ENCODE measurements at regions not wholly inside any gene's neighbourhood (a gene's known extent, or its start where the extent isn't known, plus 50 kb on each side); places are given as distances from the start of the nearest gene placed in this dataset.
A peak's percentile ranks its signal among the peaks of the same experiment; 100 is the strongest.
"Not testable (repeated sequence)": the region's sequence is repeated elsewhere in the genome, so short reads cannot be mapped to it uniquely, and the experiment has no call there.

DNA sequence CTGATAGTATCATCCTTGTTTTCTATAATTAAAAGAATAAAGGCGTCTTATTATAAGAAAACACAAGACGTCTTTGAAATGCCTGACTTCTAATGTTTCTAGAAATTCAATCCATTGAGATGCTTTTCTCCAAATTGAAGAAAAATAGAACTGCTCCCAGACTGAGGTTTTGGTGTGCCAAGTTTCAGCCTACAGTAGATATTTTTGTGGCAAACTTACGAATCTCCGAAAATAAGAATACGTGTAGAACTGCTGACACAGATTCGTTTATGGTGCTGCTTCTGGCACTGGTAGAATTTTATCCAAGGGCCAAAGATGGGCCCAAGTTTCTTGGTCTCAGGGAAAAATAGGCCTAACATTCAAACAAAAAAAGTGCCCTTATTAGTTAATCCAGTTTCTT is 554.5 kb upstream of the NR5A2 start:
- no peak for DNase-seq

DNA sequence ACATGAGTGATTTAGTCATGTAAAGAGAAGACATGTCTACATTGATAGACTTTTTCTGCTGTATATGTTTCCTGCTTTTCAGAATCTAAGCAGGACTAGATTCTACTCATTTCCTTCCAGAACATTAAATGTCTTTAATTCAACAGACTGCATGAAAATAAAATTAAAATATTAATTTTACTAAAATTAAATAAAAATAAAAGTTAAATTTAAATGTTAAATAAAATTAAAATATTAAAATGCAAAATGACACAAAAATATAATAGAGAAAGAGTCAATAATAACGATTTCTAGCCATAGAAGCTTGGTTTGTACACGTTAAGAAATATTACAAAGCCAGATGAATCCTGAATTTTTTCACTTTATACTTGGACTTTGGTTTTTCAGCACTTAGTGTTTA is 552.8 kb upstream of the NR5A2 start:
- DNase-seq, result no peak

DNA sequence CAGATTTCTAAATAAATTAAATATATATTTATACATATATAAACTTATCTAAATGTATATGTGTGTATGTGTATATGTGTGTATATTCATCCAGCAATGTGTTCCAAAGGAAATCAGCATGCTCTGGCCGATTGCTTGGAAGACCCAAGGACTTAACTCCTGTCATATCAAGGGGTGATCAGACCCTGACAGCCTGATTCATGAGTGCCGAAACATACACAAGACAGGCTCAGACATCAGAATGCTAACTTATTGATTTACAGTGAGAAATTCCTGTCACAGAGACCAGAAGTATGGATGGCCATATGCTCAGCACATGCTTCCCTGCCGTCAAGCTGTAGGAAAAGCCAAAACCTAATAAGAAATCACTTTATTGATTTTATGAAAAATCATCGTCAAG is 545.1 kb upstream of the NR5A2 start:
- no peak for DNase-seq

DNA sequence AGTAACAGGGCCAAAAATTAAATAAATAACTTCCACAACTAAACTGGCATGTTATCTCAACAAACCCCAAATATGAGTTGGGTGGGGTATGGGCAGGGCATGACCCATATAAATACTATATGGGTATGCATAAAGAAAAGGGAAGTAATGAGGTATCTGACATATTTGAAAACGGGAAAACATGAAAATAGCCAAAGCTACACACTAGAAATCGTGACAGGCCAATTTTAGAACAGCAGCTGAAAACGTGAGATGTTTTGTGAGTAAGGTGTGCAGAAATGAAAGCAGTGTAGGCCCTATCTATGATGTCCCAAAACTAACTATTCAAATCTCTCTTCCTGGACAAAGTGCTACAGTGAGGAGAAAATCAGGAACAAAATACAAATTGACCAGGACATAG is 537.9 kb upstream of the NR5A2 start:
- no peak for DNase-seq

DNA sequence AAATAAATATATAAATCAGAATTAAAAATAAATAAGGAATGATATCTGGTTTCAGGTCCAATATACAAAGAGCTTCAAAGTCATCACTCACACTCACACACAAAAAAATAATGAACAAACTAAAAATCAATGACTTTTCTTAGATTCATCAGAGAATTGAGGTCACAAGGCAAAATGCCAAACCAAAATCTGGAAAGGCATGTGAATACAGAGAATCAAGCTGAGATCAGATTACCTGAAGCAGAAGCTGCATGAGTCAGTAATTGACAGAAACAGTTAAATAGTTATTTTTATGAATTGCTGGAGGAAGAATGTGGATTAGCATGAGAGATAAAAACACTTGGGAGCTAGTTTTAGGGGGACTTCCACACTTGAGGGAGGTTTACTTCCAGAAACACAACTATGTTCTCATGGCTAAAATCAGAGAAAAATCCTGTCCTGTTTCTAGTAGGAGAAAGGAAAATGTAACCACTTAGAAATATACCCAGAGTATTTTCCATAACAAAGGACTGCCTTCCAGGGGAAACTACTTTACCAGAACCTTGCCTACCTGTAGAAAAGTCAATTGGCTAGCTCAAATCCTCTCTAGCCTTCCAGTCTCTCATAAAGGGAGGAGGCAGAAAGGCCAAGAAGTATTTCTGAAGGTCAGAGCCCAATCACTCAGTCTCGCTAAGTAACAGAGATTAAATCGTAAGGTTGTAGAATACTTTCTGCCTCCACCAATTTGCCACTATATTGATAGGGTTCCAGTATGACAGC is 536.6 kb upstream of the NR5A2 start:
- no peak for DNase-seq

DNA sequence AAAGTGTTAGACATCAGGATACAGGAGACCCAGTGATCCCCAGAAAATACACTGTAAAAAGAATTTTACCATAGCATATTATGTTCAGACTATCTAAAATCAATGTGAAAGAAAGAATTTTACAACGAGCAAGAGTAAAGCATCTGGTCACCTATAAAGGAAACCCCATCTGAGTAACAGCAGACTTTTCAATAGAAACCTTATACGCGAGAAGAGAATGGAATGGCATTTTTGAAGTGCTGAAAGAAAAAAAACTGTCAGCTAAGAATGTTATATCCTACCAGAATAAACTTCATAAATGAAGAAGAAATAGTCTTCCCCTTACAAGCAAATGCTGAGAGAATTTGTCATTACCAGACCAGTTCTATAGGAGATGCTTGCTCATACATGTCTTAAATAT is 532.1 kb upstream of the NR5A2 start:
- DNase-seq, result no peak

DNA sequence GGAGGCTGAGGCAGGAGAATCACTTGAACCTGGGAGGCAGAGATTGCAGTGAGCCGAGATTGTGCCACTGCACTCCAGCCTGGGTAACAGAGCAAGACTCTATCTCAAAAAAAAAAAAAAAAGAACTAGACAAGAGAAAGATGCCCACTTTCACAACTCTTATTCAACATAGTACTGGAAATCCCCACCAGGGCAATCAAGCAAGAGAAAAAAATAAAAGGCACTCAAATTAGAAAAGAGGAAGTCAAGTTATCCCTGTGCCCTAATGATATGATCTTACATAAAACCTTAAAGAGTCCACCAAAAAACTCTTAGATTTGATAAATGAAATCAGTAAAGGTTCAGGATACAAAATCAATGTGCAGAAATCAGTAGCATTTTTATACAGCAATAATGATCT is 528.7 kb upstream of the NR5A2 start:
- not testable (repeated sequence) for DNase-seq

DNA sequence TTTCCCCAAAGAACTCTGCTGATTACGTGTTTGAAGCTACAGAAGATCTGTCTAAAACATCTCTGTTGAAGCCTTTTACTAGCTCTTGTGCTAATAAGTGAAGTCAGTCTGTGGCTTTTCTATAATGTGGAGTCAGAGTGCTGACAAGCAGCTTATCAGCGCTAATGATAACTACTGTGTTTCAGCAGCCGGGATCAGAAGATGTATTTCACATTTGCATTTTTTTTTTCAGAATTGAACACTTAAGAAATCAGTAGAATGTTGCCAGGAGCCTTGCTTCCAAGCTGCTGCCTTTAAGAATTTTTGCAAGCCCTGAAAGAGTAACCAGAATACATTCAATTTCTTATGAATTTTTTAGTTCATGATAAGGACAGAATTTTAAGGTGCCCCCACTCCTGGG is 519.4 kb upstream of the NR5A2 start:
- DNase-seq, result no peak

DNA sequence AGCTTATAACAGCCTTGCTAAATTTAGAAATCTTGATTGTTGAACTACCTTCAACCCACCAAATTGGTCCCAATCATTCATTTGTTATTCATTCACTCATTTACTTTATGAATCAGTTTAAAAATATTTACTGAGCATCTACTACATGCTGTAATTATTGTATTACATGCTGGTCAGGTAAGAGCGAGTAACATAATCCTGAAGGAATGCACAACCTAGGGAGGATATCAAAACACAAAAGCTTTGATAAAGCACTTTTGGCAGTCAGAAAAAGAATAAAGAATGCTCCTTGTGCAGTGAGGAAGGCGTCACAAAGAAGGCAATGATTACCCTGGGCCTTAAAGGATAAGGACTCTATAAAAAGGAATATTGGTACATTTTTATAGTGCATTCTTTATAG is 518.9 kb upstream of the NR5A2 start:
- no peak for DNase-seq

DNA sequence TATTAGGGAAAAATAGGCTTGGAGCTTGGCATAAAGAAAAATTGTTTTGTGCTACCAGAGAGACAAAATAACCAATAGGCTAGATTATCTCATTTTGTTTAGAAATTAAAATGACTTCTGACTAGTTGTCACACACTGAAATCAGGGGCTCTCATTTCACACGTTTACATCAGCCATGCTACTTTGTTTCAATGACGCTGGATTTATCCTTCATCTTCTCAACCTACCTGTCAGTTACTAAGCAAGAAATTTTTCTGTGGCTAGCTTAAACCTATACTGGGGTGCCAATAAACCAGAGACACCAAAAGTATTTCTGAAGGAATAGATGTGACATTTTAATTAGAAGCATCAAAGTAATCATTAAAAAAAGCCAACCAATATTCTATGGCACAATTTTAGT is 518.1 kb upstream of the NR5A2 start:
- DNase-seq, result no peak

DNA sequence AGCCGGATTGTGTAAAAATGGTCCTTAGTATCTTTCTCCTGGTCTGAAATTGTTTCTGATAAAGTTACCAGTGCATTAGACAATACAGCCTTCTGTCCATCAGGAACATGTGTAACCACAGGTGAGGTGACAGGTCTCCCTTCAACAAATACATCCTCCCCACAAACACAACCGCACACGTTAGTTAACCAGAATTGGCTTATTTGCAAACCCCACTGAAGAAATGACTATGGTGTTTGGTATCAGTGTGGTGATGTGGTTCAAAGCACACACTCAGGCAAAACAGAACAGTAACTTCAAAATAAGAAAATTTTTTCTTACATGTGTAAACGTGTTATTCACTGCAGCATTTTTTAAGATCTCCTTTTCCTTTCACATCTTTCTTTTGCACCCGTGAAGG is 517.2 kb upstream of the NR5A2 start:
- DNase-seq, result no peak

DNA sequence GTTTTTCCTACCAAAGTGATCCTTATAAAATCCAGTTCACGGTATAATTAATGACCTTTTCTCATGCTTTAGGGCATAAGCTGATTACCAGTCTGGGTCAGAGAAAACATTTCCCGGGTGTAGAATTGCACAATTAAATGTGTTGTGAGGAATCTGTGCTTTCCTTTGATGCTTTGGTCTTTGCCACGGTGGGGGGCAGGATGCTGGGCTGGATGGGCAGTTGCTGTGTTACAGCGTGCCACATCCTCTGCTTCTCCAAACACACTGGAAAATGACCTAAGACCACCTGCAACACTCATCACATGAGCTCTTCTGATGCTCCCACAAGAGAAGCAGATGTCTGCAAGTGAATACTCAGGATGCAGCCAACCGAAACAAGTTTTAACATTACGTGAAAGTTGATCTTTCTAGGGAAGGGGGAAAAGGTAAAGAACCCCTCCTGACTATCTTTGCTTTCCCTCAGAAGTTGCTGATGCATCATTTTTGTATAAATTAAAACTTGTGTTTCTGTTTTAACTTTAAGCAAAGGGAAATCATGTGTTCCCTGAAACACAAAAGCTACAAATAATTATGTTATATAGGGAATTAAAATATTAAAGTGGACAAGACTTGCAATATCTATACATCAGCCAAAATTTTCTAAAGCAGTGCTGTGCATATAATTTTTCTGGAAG is 515.3 kb upstream of the NR5A2 start:
- peak; percentile 6 to 37 for DNase-seq

DNA sequence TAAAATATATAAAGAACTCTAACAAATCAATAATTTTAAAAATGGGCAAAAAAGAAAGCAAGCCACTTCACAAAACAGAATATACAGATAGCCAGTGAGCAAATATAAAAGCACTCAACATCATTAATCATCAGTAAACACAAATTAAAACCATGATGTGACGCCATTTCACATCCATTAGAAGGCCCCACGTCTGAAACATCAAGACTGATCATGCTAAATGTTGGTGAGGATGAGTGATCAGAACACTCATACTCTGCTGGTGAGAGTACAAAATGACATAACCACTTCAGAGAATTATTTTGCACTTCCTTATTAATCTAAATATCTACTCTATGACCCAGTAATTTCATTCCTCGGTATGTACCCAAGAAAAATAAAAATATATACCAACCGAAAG is 512.2 kb upstream of the NR5A2 start:
- no peak for DNase-seq

DNA sequence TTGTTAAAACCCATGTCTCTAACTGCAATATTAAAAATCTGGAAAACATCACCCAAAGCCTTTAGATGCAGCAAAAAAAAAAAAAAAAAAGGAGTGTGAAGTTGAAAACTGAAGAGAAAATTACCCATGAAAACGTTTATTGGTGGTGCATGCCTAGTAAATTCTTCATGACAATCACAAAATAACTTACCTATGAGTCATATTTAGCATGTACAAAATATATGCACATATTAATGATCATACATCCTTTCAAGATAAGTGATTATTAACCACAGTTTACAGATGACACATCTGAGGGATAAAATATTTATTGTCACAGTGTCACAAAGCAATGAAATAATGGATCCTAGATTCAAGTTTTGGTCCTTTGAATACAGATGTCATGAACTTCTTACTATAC is 505.2 kb upstream of the NR5A2 start:
- no peak for DNase-seq

DNA sequence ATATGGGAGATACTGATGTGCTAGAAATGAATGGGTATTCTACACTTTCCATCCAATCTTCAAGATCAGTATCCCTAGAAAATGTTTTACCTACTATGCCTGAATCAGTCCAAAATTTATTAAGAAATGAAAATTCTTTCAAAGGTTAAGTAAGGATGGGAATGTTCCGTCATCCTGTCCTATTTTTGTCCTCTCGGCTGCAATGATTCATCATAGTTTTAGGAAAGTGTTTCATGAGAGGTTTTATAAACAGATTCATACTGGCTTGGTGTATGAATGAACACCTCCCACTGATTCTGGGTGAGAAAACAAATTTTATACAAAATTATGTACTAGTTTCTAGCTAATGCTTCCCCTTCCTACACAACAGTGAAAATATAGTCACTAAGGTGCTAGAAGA is 504.6 kb upstream of the NR5A2 start:
- no peak for DNase-seq

DNA sequence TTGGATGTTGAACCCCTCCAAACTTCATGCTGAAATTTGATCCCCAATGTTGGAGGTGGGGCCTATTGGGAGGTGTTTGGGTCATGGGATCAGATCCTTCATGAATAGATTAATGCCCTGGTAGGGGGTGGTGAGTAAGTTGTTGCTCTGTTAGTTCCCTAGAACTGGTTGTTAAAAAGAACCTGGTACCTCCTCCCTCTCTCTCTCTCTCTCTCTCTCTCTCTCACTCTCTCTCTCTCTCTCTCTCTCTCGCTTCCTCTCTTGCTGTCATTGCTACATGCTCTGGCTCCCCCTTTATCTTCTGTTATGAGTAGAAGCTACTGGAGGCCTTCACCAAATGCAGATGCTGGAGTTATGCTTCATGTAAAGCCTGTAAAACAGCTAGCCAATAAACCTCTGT is 498.2 kb upstream of the NR5A2 start:
- DNase-seq, result no peak

DNA sequence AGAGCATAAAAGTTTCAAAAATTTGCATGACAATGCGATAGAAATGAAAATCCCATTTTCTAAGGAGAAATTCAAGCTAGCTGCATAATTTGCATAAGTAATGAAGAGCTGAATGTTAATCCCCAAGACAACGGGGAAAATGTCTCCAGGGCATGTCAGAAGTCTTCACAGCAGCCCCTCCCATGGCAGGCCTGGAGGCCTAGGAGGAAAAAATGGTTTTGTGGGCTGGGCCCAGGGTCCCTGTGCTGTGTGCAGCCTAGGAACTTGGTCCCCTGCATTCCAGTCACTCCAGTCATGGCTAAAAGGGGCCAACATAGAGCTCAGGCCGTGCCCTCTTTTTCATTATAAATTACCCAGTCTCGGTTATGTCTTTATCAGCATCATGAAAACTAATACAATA is 494.1 kb upstream of the NR5A2 start:
- DNase-seq, result not testable (repeated sequence)

DNA sequence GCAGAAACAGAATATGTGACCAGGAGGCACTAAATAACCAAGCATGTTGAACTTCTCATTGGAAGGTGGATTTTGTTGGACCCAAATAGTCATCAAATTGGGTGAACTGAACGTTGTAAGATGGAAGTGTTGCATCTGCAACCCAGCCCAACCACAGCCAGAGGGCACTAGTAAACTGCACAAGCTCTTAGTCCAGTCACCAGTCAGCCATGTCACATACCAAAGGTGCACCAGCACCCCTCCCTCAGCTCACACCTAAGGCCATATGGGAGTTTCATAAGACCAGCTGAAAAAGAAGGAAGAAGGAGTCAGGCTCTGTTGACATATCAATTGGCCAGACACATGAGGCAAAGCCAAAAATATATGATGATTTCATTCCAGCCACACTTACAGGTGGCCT is 481.7 kb upstream of the NR5A2 start:
- DNase-seq, result no peak

DNA sequence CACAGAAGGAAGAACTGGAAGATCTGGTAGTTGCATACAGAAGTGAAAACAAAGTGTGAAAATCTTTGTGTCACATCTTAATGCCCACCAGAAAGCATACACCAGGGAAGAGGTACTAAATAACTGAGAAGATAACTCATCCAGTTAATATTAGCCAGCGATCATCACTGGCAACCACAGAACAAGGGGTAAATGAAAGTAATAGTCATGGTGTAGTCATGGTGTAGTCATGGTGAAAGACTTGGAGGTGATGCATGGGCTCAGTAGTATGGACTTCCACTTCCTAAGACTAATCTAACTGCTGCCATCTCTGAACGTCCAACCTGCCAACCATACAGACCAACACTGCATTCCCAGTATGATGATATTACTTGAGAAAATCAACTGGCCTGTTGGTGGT is 481.2 kb upstream of the NR5A2 start:
- DNase-seq, result no peak

DNA sequence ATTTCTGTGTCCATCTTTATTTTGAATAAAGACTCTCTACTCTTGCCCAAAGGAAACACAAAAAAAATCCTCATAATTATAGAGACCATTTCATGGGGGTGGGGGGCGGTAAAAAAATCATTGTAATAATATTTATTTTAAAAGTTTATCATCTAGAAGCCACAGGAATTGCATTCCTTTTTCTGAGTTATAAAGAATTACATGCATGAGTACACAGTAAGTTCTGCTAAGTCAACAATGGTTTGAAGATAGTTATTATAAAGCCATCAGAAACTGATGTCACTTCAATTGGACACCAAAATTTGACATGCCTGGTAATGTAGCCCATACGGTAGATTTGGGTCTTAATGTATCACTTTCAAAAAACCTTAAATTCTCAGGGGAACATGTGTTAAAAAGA is 478.1 kb upstream of the NR5A2 start:
- DNase-seq, result no peak

DNA sequence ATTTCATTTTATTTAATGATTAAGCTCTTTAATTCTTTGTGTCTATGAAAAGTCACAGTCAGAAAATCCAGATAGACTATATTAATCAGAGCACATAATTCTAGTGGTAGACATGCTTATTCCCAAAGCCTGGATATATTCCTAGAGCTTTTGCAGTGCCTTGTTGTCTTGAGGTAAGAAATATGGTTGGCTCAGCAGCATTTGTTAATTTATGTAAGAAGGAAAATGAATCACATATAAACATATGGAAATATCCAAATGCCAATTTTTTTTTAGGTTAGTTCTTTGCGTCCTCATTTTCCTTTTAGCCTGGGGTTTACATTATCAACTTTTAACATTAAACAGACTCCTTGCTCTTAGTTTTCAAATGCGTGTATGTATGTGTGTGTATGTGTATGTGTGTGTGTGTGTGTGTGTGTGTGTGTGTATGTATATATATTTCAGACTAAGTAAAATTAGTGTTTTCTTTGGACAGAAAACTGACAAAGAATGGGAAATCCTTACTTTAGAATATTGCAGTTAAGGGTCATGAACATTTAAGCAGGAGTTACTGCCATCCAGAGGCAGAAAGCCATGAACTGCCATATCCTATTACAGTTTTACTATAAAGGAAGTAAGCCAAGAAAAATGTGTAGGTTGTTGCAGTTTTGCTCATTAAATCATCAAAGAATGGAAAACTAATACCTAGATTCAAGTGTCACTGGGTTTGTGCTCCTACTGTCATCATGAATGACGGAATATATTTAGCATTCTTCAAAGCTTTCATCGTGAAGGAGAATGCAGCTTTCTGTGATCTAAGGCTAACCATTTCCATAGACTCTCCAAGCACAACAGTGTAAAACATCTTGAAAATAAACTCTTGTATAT is 477.1 kb upstream of the NR5A2 start:
- DNase-seq, result no peak

DNA sequence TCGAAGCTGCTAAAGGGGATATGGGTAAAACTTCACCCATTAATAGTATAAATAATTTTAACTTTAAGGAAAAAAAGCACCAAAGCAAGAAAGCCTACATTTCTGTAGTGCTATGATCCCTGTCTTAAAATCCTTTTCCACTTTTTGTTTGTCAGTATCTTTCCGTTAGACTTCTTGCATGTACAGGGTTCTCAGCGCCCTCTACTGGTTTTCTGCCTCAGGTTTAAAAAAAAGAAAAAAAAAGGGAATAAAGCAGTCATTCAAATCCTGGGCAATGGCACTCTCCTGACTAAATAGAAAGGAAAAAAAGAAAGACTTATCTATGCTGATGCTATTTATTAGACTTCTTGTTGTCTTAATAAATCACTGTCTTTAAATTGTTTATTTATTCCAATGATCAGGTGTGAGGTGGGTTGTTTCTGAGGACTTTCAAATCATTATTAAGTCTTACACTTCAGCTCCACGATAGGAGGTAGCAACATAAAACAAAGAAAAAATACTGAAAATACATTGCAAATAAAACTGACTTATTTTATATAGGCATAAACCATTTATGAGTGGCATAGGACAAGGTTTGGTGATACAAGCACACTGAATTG is 475.4 kb upstream of the NR5A2 start:
- DNase-seq, result no peak

DNA sequence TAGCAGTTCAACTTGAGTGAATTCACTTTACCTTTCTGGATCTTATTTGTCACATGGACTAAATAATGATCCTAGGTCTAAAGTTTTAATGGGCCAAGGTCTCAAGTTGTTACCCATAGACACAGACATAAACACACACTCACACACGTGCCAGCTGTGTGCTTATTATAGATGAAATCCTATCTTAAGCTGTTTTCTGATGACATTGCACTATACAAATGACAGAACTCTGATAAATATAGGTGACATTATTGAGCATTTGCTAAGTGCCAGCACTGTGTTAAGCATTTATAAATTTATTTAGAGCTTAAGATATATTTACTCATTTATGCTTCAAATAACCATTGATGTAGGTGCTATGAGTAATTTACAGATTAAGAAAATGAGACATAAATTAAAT is 474.4 kb upstream of the NR5A2 start:
- no peak for DNase-seq

DNA sequence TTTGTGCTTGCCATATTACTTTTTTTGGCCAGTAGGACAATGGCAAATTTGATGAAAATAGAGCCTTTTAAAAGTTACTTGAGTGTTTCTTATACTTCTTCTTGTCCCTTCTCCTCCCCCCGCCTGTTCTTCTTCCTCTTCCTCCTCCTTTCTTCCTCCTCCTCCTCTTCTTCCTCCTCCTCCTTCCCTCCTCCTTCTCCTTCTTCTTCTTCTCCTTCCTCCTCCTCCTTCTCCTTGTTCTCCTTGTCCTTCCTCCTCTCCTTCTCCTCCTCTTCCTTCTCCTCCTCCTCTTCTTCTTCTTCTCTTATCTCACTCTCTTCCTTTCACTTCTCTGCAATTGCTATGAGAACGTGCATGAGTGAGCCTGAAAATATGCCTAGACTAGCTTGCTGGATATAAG is 466.2 kb upstream of the NR5A2 start:
- no peak for DNase-seq

All from NCI-H187 (cell line).